HG03159 (cell line): ENCODE measurements at regions not wholly inside any gene's neighbourhood (a gene's known extent, or its start where the extent isn't known, plus 50 kb on each side); places are given as distances from the start of the nearest gene placed in this dataset.

ENCODE experiments used
- ATAC-seq: cut with Tn5 transposase; IDR thresholded peaks from one replicate; pipeline ENCODE4 v1.9.1; 2021; ENCODE audit warnings: mild to moderate bottlenecking, moderate library complexity; ENCODE audit not compliant: unreplicated experiment

GRCh38 chr21:27220416-27220815, 253.5 kb upstream of the ADAMTS5 start:
- no peak for ATAC-seq

GRCh38 chr21:27219068-27219467, 252.2 kb upstream of the ADAMTS5 start:
- ATAC-seq = no peak

GRCh38 chr21:27213303-27213702, 246.4 kb upstream of the ADAMTS5 start:
- no peak for ATAC-seq

GRCh38 chr21:27212441-27212840, 245.6 kb upstream of the ADAMTS5 start:
- no peak for ATAC-seq

- no peak for ATAC-seq
Observed at GRCh38 chr21:27209546-27209945, 242.7 kb upstream of the ADAMTS5 start.

GRCh38 chr21:27206368-27206982, 239.6 kb upstream of the ADAMTS5 start:
- ATAC-seq = no peak

GRCh38 chr21:27202301-27202700, 235.4 kb upstream of the ADAMTS5 start:
- ATAC-seq = no peak

GRCh38 chr21:27201197-27201596, 234.3 kb upstream of the ADAMTS5 start:
- no peak for ATAC-seq

- ATAC-seq = no peak
Observed at GRCh38 chr21:27196651-27197050, 229.8 kb upstream of the ADAMTS5 start.

- ATAC-seq = no peak
Observed at GRCh38 chr21:27192281-27192949, 225.5 kb upstream of the ADAMTS5 start.

- no peak for ATAC-seq
Observed at GRCh38 chr21:27190601-27191000, 223.7 kb upstream of the ADAMTS5 start.

- no peak for ATAC-seq
Observed at GRCh38 chr21:27189870-27190269, 223.0 kb upstream of the ADAMTS5 start.

GRCh38 chr21:27173053-27173452, 206.2 kb upstream of the ADAMTS5 start:
- ATAC-seq = no peak

- ATAC-seq = no peak
Observed at GRCh38 chr21:27171707-27172106, 204.8 kb upstream of the ADAMTS5 start.

- ATAC-seq = no peak
Observed at GRCh38 chr21:27168084-27168483, 201.2 kb upstream of the ADAMTS5 start.

GRCh38 chr21:27164208-27165177, 197.6 kb upstream of the ADAMTS5 start:
- no peak for ATAC-seq

- ATAC-seq = no peak
Observed at GRCh38 chr21:27158967-27159366, 192.1 kb upstream of the ADAMTS5 start.

- no peak for ATAC-seq
Observed at GRCh38 chr21:27157097-27157496, 190.2 kb upstream of the ADAMTS5 start.

- no peak for ATAC-seq
Observed at GRCh38 chr21:27156666-27157065, 189.8 kb upstream of the ADAMTS5 start.

- ATAC-seq = no peak
Observed at GRCh38 chr21:27155130-27155500, 188.2 kb upstream of the ADAMTS5 start.

- no peak for ATAC-seq
Observed at GRCh38 chr21:27154451-27155129, 187.7 kb upstream of the ADAMTS5 start.
